Prostate gland (tissue), 2 donors: ENCODE measurements at regions not wholly inside any gene's neighbourhood (a gene's known extent, or its start where the extent isn't known, plus 50 kb on each side); places are given as distances from the start of the nearest gene placed in this dataset.

Source experiments
- POLR2A ChIP-seq: fragments of 450-650 bp; IDR thresholded peaks from one replicate; pipeline ENCODE4 v1.6.1; 2016; ENCODE audit warnings: antibody characterized with exemption, mild to moderate bottlenecking
- TF ChIP-seq, protein P1 (sequence below), 4 experiments: fragments of 200-600 bp in 2 of 4; fragments of 450-650 bp in 2 of 4; sonication (generic) in 2 of 4; IDR thresholded peaks; 1 replicate in 3 of 4; 2 replicates in 1 of 4; pipeline ENCODE4 v1.5.1; 2016 to 2019; ENCODE audit warnings: antibody characterized with exemption in 4 of 4, mild to moderate bottlenecking in 2 of 4, moderate library complexity in 2 of 4

DNA sequence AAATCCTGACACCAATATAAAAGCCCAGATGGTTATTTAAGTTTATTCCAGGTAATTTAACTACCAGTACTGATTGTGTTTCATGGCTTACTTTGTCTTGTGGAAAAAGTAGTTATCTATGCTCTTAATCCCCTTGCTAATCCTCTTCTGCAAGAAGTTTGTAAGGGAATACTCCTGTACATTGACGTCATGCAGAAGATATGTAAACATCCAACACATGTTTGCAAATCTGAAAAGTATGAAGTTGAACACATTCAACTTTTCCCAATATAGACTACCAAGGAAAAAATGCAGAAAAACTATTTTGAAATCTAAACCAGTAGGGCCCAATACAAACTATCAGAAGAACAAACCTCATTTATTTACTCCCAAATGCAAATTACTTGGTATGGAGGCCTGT is 56.3 kb upstream of the ELL2 start:
- TF ChIP-seq, protein P1, sequence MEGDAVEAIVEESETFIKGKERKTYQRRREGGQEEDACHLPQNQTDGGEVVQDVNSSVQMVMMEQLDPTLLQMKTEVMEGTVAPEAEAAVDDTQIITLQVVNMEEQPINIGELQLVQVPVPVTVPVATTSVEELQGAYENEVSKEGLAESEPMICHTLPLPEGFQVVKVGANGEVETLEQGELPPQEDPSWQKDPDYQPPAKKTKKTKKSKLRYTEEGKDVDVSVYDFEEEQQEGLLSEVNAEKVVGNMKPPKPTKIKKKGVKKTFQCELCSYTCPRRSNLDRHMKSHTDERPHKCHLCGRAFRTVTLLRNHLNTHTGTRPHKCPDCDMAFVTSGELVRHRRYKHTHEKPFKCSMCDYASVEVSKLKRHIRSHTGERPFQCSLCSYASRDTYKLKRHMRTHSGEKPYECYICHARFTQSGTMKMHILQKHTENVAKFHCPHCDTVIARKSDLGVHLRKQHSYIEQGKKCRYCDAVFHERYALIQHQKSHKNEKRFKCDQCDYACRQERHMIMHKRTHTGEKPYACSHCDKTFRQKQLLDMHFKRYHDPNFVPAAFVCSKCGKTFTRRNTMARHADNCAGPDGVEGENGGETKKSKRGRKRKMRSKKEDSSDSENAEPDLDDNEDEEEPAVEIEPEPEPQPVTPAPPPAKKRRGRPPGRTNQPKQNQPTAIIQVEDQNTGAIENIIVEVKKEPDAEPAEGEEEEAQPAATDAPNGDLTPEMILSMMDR (IDR thresholded peaks at IDR 0.05) = no peak
- no peak for TF ChIP-seq POLR2A
